ENCODE measurements at regions not wholly inside any gene's neighbourhood (a gene's known extent, or its start where the extent isn't known, plus 50 kb on each side); places are given as distances from the start of the nearest gene placed in this dataset.
"Not testable (repeated sequence)": the region's sequence is repeated elsewhere in the genome, so short reads cannot be mapped to it uniquely, and the experiment has no call there.

- Histone ChIP-seq H3K9me3 (replicated peaks in 1 of 11) (peaks cover 0 to 6% (median 0%) of the 10 kb centered on the region in 11 experiments; a peak in 1 of 22 replicates), H3K4me2 (no peak overlapping the region), H3K9ac (no peak overlapping the region), H3K4me3 (no peak overlapping the region), H3K27ac (no peak overlapping the region), H3K36me3 (no peaks in the 10 kb centered on the region), H3K4me1 (peaks cover 0 to 4% (median 0%) of the 10 kb centered on the region in 10 experiments; a peak in 1 of 20 replicates), H4K20me1 (no peaks in the 10 kb centered on the region), H3K27me3 (no peaks in the 10 kb centered on the region)
- no peak for TF ChIP-seq Cebpa-rat (IDR thresholded peaks at IDR 0.05)
Measured at GRCh38 chr5:96324708-96325107, 108.3 kb downstream of the PCSK1 start.

GRCh38 chr5:96322865-96323264 lies 110.2 kb downstream of the PCSK1 start:
- Histone ChIP-seq H3K36me3 (no peaks in the 10 kb centered on the region), H3K4me1 (no peaks in the 10 kb centered on the region), H3K4me2 (no peak overlapping the region), H3K27me3 (no peaks in the 10 kb centered on the region), H3K4me3 (no peak overlapping the region), H3K9ac (no peak overlapping the region), H3K27ac (no peak overlapping the region), H4K20me1 (no peaks in the 10 kb centered on the region), H3K9me3 (replicated peaks in 1 of 11) (peaks cover 0 to 6% (median 0%) of the 10 kb centered on the region in 11 experiments; a peak in 1 of 22 replicates)
- TF ChIP-seq Cebpa-rat (IDR thresholded peaks at IDR 0.05), result no peak

GRCh38 chr5:96322217-96322616 lies 110.8 kb downstream of the PCSK1 start:
- no peak overlapping the region for H3K4me2 ChIP-seq
- no peak for TF ChIP-seq Cebpa-rat (IDR thresholded peaks at IDR 0.05)
- H3K9ac ChIP-seq, result no peak overlapping the region
- peaks cover 0 to 6% (median 0%) of the 10 kb centered on the region in 11 experiments; a peak in 1 of 22 replicates for H3K9me3 ChIP-seq (replicated peaks in 1 of 11)
- H3K4me3 ChIP-seq, result no peak overlapping the region
- H3K27ac ChIP-seq, result no peak overlapping the region
- no peaks in the 10 kb centered on the region for H3K36me3 ChIP-seq
- H3K4me1 ChIP-seq, result no peaks in the 10 kb centered on the region
- H4K20me1 ChIP-seq, result no peaks in the 10 kb centered on the region
- no peaks in the 10 kb centered on the region for H3K27me3 ChIP-seq

GRCh38 chr5:96321345-96321744 lies 111.7 kb downstream of the PCSK1 start:
- Histone ChIP-seq H3K36me3 (no peaks in the 10 kb centered on the region), H3K4me2 (no peak overlapping the region)

GRCh38 chr5:96320797-96321196 lies 112.3 kb downstream of the PCSK1 start:
- Histone ChIP-seq H4K20me1 (no peaks in the 10 kb centered on the region), H3K4me3 (no peak overlapping the region), H3K27me3 (no peaks in the 10 kb centered on the region), H3K27ac (no peak overlapping the region), H3K36me3 (no peaks in the 10 kb centered on the region), H3K9ac (no peak overlapping the region), H3K9me3 (replicated peaks in 1 of 11) (peaks cover 0 to 6% (median 0%) of the 10 kb centered on the region in 11 experiments; a peak in 1 of 22 replicates), H3K4me2 (no peak overlapping the region), H3K4me1 (0 out of 20 replicates have a peak, but pooled peaks cover 0 to under 1% (median 0%) of the 10 kb centered on the region in 10 experiments)
- TF ChIP-seq Cebpa-rat (IDR thresholded peaks at IDR 0.05), result no peak

More at GRCh38 chr5:96321345-96321744, 111.7 kb downstream of the PCSK1 start:
- Histone ChIP-seq H3K9ac (no peak overlapping the region), H4K20me1 (no peaks in the 10 kb centered on the region), H3K4me3 (no peak overlapping the region), H3K4me1 (no peaks in the 10 kb centered on the region), H3K27me3 (no peaks in the 10 kb centered on the region), H3K27ac (no peak overlapping the region), H3K9me3 (replicated peaks in 1 of 11) (peaks cover 0 to 6% (median 0%) of the 10 kb centered on the region in 11 experiments; a peak in 1 of 22 replicates)
- no peak for TF ChIP-seq Cebpa-rat (IDR thresholded peaks at IDR 0.05)

GRCh38 chr5:96319981-96320739 lies 112.9 kb downstream of the PCSK1 start:
- H3K9me3 ChIP-seq (replicated peaks in 1 of 11); H3K4me3 ChIP-seq; H3K9ac ChIP-seq; H3K4me1 ChIP-seq; H3K27ac ChIP-seq; H4K20me1 ChIP-seq; H3K4me2 ChIP-seq; H3K36me3 ChIP-seq; H3K27me3 ChIP-seq: not testable (repeated sequence)

GRCh38 chr5:96318569-96319110 lies 114.4 kb downstream of the PCSK1 start:
- no peaks in the 10 kb centered on the region for H3K27me3 ChIP-seq
- no peak overlapping the region for H3K4me3 ChIP-seq
- peaks cover 0 to 6% (median 0%) of the 10 kb centered on the region in 11 experiments; a peak in 1 of 22 replicates for H3K9me3 ChIP-seq (replicated peaks in 1 of 11)
- peaks cover 0 to 4% (median 0%) of the 10 kb centered on the region in 10 experiments; a peak in 1 of 20 replicates for H3K4me1 ChIP-seq
- H3K4me2 ChIP-seq, result no peak overlapping the region
- no peak overlapping the region for H3K27ac ChIP-seq
- TF ChIP-seq Cebpa-rat (IDR thresholded peaks at IDR 0.05), result no peak
- H4K20me1 ChIP-seq, result no peaks in the 10 kb centered on the region
- H3K9ac ChIP-seq, result no peak overlapping the region
- H3K36me3 ChIP-seq, result no peaks in the 10 kb centered on the region

GRCh38 chr5:96317945-96318344 lies 115.1 kb downstream of the PCSK1 start:
- Histone ChIP-seq H3K9me3 (replicated peaks in 1 of 11) (peaks cover 0 to 6% (median 0%) of the 10 kb centered on the region in 11 experiments; a peak in 1 of 22 replicates), H3K36me3 (no peaks in the 10 kb centered on the region), H3K27ac (no peak overlapping the region), H4K20me1 (no peaks in the 10 kb centered on the region), H3K9ac (no peak overlapping the region), H3K4me2 (no peak overlapping the region), H3K4me3 (no peak overlapping the region), H3K27me3 (no peaks in the 10 kb centered on the region), H3K4me1 (peaks cover 0 to 4% (median 0%) of the 10 kb centered on the region in 10 experiments; a peak in 1 of 20 replicates)
- TF ChIP-seq Cebpa-rat (IDR thresholded peaks at IDR 0.05), result no peak

GRCh38 chr5:96316487-96316886 lies 116.6 kb downstream of the PCSK1 start:
- Histone ChIP-seq H3K9me3 (replicated peaks in 1 of 11) (no peaks in the 10 kb centered on the region; a peak in 2 of 22 replicates), H3K36me3 (no peaks in the 10 kb centered on the region), H3K4me3 (no peak overlapping the region), H4K20me1 (no peaks in the 10 kb centered on the region), H3K27ac (no peak overlapping the region), H3K4me2 (no peak overlapping the region), H3K27me3 (no peaks in the 10 kb centered on the region), H3K4me1 (peaks cover 0 to 4% (median 0%) of the 10 kb centered on the region in 10 experiments; a peak in 1 of 20 replicates), H3K9ac (no peak overlapping the region)
- TF ChIP-seq Cebpa-rat (IDR thresholded peaks at IDR 0.05), result no peak
